ENCODE measurements at regions not wholly inside any gene's neighbourhood (a gene's known extent, or its start where the extent isn't known, plus 50 kb on each side); places are given as distances from the start of the nearest gene placed in this dataset.

- no peak for TF ChIP-seq OSR1 (CRISPR knock-in tag; IDR thresholded peaks at IDR 0.05)
- TF ChIP-seq RARB (CRISPR knock-in tag; IDR thresholded peaks at IDR 0.05), result no peak
- no peak for TF ChIP-seq TOX (CRISPR knock-in tag; IDR thresholded peaks at IDR 0.05; ENCODE audit: borderline replicate concordance)
- no peak for TF ChIP-seq ZC3H10 (CRISPR knock-in tag; IDR thresholded peaks at IDR 0.05)
- no peak for TF ChIP-seq PPARA (CRISPR knock-in tag; IDR thresholded peaks at IDR 0.05; ENCODE audit: borderline replicate concordance)
- TF ChIP-seq POU6F1 (CRISPR knock-in tag; IDR thresholded peaks at IDR 0.05; ENCODE audit: borderline replicate concordance, low read depth), result no peak
- no peak for TF ChIP-seq SNAI2 (CRISPR knock-in tag; IDR thresholded peaks at IDR 0.05)
- no peak for TF ChIP-seq ZFP30 (CRISPR knock-in tag; IDR thresholded peaks at IDR 0.05)
- TF ChIP-seq CREB5 (CRISPR knock-in tag; IDR thresholded peaks at IDR 0.05; ENCODE audit: low read depth), result no peak
- no peak for TF ChIP-seq ARNTL (CRISPR knock-in tag; IDR thresholded peaks at IDR 0.05; ENCODE audit: borderline replicate concordance, low read depth)
- no peak for TF ChIP-seq ZNF70 (CRISPR knock-in tag; IDR thresholded peaks at IDR 0.05)
- ATAC-seq, result no peak
These were observed 1530.0 kb downstream of the PCDH18 start for GRCh38 chr4:136002316-136002715.

- ATAC-seq, result no peak
- TF ChIP-seq TOX (CRISPR knock-in tag; IDR thresholded peaks at IDR 0.05; ENCODE audit: borderline replicate concordance) (no peak), ISL1 (CRISPR knock-in tag; IDR thresholded peaks at IDR 0.05) (no peak), POU6F1 (CRISPR knock-in tag; IDR thresholded peaks at IDR 0.05; ENCODE audit: borderline replicate concordance, low read depth) (no peak)
These were observed 1530.5 kb downstream of the PCDH18 start for GRCh38 chr4:136001791-136002190.

- TF ChIP-seq ESRRG (CRISPR knock-in tag; IDR thresholded peaks at IDR 0.05), result no peak
- TF ChIP-seq ZFP3 (CRISPR knock-in tag; IDR thresholded peaks at IDR 0.05), result no peak
- no peak for TF ChIP-seq OSR1 (CRISPR knock-in tag; IDR thresholded peaks at IDR 0.05)
- no peak for ATAC-seq
These were observed 1532.0 kb downstream of the PCDH18 start for GRCh38 chr4:136000246-136000645.

- ATAC-seq, result no peak
- TF ChIP-seq TOX (CRISPR knock-in tag; IDR thresholded peaks at IDR 0.05; ENCODE audit: borderline replicate concordance) (no peak), RARB (CRISPR knock-in tag; IDR thresholded peaks at IDR 0.05) (no peak), PATZ1 (CRISPR knock-in tag; IDR thresholded peaks at IDR 0.05; ENCODE audit: borderline replicate concordance) (no peak), GLIS3 (CRISPR knock-in tag; IDR thresholded peaks at IDR 0.05) (no peak), ZNF565 (CRISPR knock-in tag; conservative IDR thresholded peaks at IDR 0.05; ENCODE audit: low read depth) (no peak), TSHZ2 (CRISPR knock-in tag; IDR thresholded peaks at IDR 0.05) (no peak), CSDC2 (CRISPR knock-in tag; IDR thresholded peaks at IDR 0.05) (no peak), ESRRG (CRISPR knock-in tag; IDR thresholded peaks at IDR 0.05) (no peak), ZFP30 (CRISPR knock-in tag; IDR thresholded peaks at IDR 0.05) (no peak), ZNF70 (CRISPR knock-in tag; IDR thresholded peaks at IDR 0.05) (no peak), POU6F1 (CRISPR knock-in tag; IDR thresholded peaks at IDR 0.05; ENCODE audit: borderline replicate concordance, low read depth) (no peak), CREB5 (CRISPR knock-in tag; IDR thresholded peaks at IDR 0.05; ENCODE audit: low read depth) (no peak), SNAI2 (CRISPR knock-in tag; IDR thresholded peaks at IDR 0.05) (no peak), TCF4 (CRISPR knock-in tag; IDR thresholded peaks at IDR 0.05; ENCODE audit: borderline replicate concordance) (no peak), ZNF8 (CRISPR knock-in tag; IDR thresholded peaks at IDR 0.05) (no peak), ZFP3 (CRISPR knock-in tag; IDR thresholded peaks at IDR 0.05) (no peak), ZC3H10 (CRISPR knock-in tag; IDR thresholded peaks at IDR 0.05) (no peak), CSRNP3 (CRISPR knock-in tag; IDR thresholded peaks at IDR 0.05) (no peak), ISL1 (CRISPR knock-in tag; IDR thresholded peaks at IDR 0.05) (no peak)
These were observed 1537.9 kb downstream of the PCDH18 start for GRCh38 chr4:135994360-135994759.

All from SK-N-SH treated with all-trans-retinoic acid at 6 μM for 48 hours (cell line).